Activated CD8-positive, alpha-beta memory T cell treated with anti-CD3 and anti-CD28 coated beads, Interleukin-2, amount 10 ng/mL, durations not matched to agents 7 days and 5 days (primary cell): ENCODE measurements at regions not wholly inside any gene's neighbourhood (a gene's known extent, or its start where the extent isn't known, plus 50 kb on each side); places are given as distances from the start of the nearest gene placed in this dataset.
"Not testable (repeated sequence)": the region's sequence is repeated elsewhere in the genome, so short reads cannot be mapped to it uniquely, and the experiment has no call there.

Experiments used
- ATAC-seq: fragments of 150-1000 bp; cut with Tn5 transposase; one replicate; pipeline ENCODE4 v1.10.0; 2021; ENCODE audit warnings: moderate library complexity
- CTCF ChIA-PET: fragments of 350-600 bp; sonication (Branson Sonifier 250); formaldehyde crosslinking; loops from one replicate; lab custom pipeline; 2021; ENCODE audit warnings: antibody characterized with exemption; lab: Charles Lee
- DNase-seq: peaks from one replicate; pipeline ENCODE4 v3.0.0-alpha.2; 2020
- H3K27ac Mint-ChIP-seq: one replicate; pipeline ENCODE4 v1.8.0; 2021; ENCODE audit warnings: mild to moderate bottlenecking, mixed read lengths
- H3K27me3 Mint-ChIP-seq: one replicate; pipeline ENCODE4 v1.8.0; 2021; ENCODE audit warnings: mixed read lengths
- H3K36me3 Mint-ChIP-seq: one replicate; pipeline ENCODE4 v1.8.0; 2021; ENCODE audit warnings: mild to moderate bottlenecking, mixed read lengths
- H3K4me1 Mint-ChIP-seq: one replicate; pipeline ENCODE4 v1.8.0; 2021; ENCODE audit warnings: mixed read lengths
- H3K4me3 Mint-ChIP-seq: one replicate; pipeline ENCODE4 v1.8.0; 2021; ENCODE audit warnings: mild to moderate bottlenecking, moderate library complexity, mixed read lengths
- H3K9me3 Mint-ChIP-seq: one replicate; pipeline ENCODE4 v1.8.0; 2022; ENCODE audit warnings: low read depth, mixed read lengths

- DNase-seq, result no peak
- no peaks in the 10 kb centered on the region for H3K36me3 Mint-ChIP-seq
- no peak overlapping the region for H3K4me3 Mint-ChIP-seq
- no peaks in the 10 kb centered on the region for H3K9me3 Mint-ChIP-seq
- CTCF ChIA-PET, result no interaction called here
- H3K4me1 Mint-ChIP-seq, result no peaks in the 10 kb centered on the region
- no peak for ATAC-seq
- no peaks in the 10 kb centered on the region for H3K27me3 Mint-ChIP-seq
- no peak overlapping the region for H3K27ac Mint-ChIP-seq
Measured at GRCh38 chr2:186941853-186942252, 92.9 kb upstream of the ZSWIM2 start.

GRCh38 chr2:186940463-186940862 lies 91.5 kb upstream of the ZSWIM2 start:
- Mint-ChIP-seq H3K4me1 (no peaks in the 10 kb centered on the region), H3K27ac (no peak overlapping the region), H3K27me3 (no peaks in the 10 kb centered on the region), H3K9me3 (no peaks in the 10 kb centered on the region), H3K4me3 (no peak overlapping the region), H3K36me3 (no peaks in the 10 kb centered on the region)
- no peak for DNase-seq
- CTCF ChIA-PET, result no interaction called here
- no peak for ATAC-seq

- H3K4me3 Mint-ChIP-seq, result no peak overlapping the region
- no peak for ATAC-seq
- no peaks in the 10 kb centered on the region for H3K36me3 Mint-ChIP-seq
- CTCF ChIA-PET, result no interaction called here
- H3K27ac Mint-ChIP-seq, result no peak overlapping the region
- no peaks in the 10 kb centered on the region for H3K27me3 Mint-ChIP-seq
- H3K4me1 Mint-ChIP-seq, result no peaks in the 10 kb centered on the region
- no peaks in the 10 kb centered on the region for H3K9me3 Mint-ChIP-seq
- DNase-seq, result no peak
Measured at GRCh38 chr2:186934420-186934819, 85.5 kb upstream of the ZSWIM2 start.

GRCh38 chr2:186927867-186928191 lies 78.9 kb upstream of the ZSWIM2 start:
- H3K36me3 Mint-ChIP-seq, result no peaks in the 10 kb centered on the region
- no peak overlapping the region for H3K27ac Mint-ChIP-seq
- ATAC-seq (no peak), DNase-seq (no peak)
- CTCF ChIA-PET, result no interaction called here
- no peaks in the 10 kb centered on the region for H3K4me1 Mint-ChIP-seq
- H3K27me3 Mint-ChIP-seq, result no peaks in the 10 kb centered on the region
- no peak overlapping the region for H3K4me3 Mint-ChIP-seq
- H3K9me3 Mint-ChIP-seq, result no peaks in the 10 kb centered on the region

GRCh38 chr2:186927185-186927866 lies 78.4 kb upstream of the ZSWIM2 start:
- Mint-ChIP-seq H3K27ac (no peak overlapping the region), H3K4me3 (no peak overlapping the region), H3K27me3 (no peaks in the 10 kb centered on the region), H3K9me3 (no peaks in the 10 kb centered on the region), H3K36me3 (no peaks in the 10 kb centered on the region), H3K4me1 (no peaks in the 10 kb centered on the region)
- DNase-seq, result no peak
- CTCF ChIA-PET, result no interaction called here
- ATAC-seq, result no peak

- DNase-seq (no peak), ATAC-seq (no peak)
- Mint-ChIP-seq H3K4me1 (no peaks in the 10 kb centered on the region), H3K27ac (no peak overlapping the region), H3K4me3 (no peak overlapping the region), H3K27me3 (no peaks in the 10 kb centered on the region), H3K9me3 (no peaks in the 10 kb centered on the region), H3K36me3 (no peaks in the 10 kb centered on the region)
- CTCF ChIA-PET, result interaction anchor here (0.8 kb wide), 1 partner anchor 787 kb away, joined by 3 read pairs; no protein-coding TSS in a partner anchor
Measured at GRCh38 chr2:186925514-186925913, 76.5 kb upstream of the ZSWIM2 start.

GRCh38 chr2:186922316-186922715 lies 73.3 kb upstream of the ZSWIM2 start:
- H3K9me3 Mint-ChIP-seq, H3K4me3 Mint-ChIP-seq, H3K4me1 Mint-ChIP-seq, DNase-seq, H3K27ac Mint-ChIP-seq, H3K27me3 Mint-ChIP-seq, CTCF ChIA-PET, H3K36me3 Mint-ChIP-seq, ATAC-seq: not testable (repeated sequence)

- Mint-ChIP-seq H3K36me3 (no peaks in the 10 kb centered on the region), H3K27me3 (no peaks in the 10 kb centered on the region), H3K4me3 (no peak overlapping the region), H3K4me1 (no peaks in the 10 kb centered on the region), H3K27ac (no peak overlapping the region), H3K9me3 (no peaks in the 10 kb centered on the region)
- DNase-seq, result no peak
- CTCF ChIA-PET, result no interaction called here
- ATAC-seq, result no peak
Measured at GRCh38 chr2:186919296-186919695, 70.3 kb upstream of the ZSWIM2 start.

GRCh38 chr2:186918495-186918894 lies 69.5 kb upstream of the ZSWIM2 start:
- CTCF ChIA-PET, result no interaction called here
- Mint-ChIP-seq H3K4me1 (no peaks in the 10 kb centered on the region), H3K36me3 (no peaks in the 10 kb centered on the region), H3K27me3 (no peaks in the 10 kb centered on the region), H3K9me3 (no peaks in the 10 kb centered on the region), H3K4me3 (no peak overlapping the region), H3K27ac (no peak overlapping the region)
- ATAC-seq (no peak), DNase-seq (no peak)

- Mint-ChIP-seq H3K27ac (no peak overlapping the region), H3K27me3 (no peaks in the 10 kb centered on the region), H3K36me3 (no peaks in the 10 kb centered on the region), H3K9me3 (no peaks in the 10 kb centered on the region), H3K4me3 (no peak overlapping the region), H3K4me1 (no peaks in the 10 kb centered on the region)
- CTCF ChIA-PET, result no interaction called here
- DNase-seq (no peak), ATAC-seq (no peak)
Measured at GRCh38 chr2:186917866-186918265, 68.9 kb upstream of the ZSWIM2 start.

GRCh38 chr2:186913870-186914269 lies 64.9 kb upstream of the ZSWIM2 start:
- no peak overlapping the region for H3K27ac Mint-ChIP-seq
- no peak overlapping the region for H3K4me3 Mint-ChIP-seq
- DNase-seq (no peak), ATAC-seq (no peak)
- no peaks in the 10 kb centered on the region for H3K9me3 Mint-ChIP-seq
- no peaks in the 10 kb centered on the region for H3K36me3 Mint-ChIP-seq
- CTCF ChIA-PET, result no interaction called here
- H3K4me1 Mint-ChIP-seq, result no peaks in the 10 kb centered on the region
- H3K27me3 Mint-ChIP-seq, result no peaks in the 10 kb centered on the region

- CTCF ChIA-PET, result no interaction called here
- no peaks in the 10 kb centered on the region for H3K36me3 Mint-ChIP-seq
- no peaks in the 10 kb centered on the region for H3K27me3 Mint-ChIP-seq
- no peaks in the 10 kb centered on the region for H3K9me3 Mint-ChIP-seq
- H3K27ac Mint-ChIP-seq, result no peak overlapping the region
- no peak overlapping the region for H3K4me3 Mint-ChIP-seq
- H3K4me1 Mint-ChIP-seq, result no peaks in the 10 kb centered on the region
- ATAC-seq (no peak), DNase-seq (no peak)
Measured at GRCh38 chr2:186912979-186913378, 64.0 kb upstream of the ZSWIM2 start.

GRCh38 chr2:186911551-186912085 lies 62.6 kb upstream of the ZSWIM2 start:
- no peaks in the 10 kb centered on the region for H3K27me3 Mint-ChIP-seq
- ATAC-seq, result no peak
- no peaks in the 10 kb centered on the region for H3K9me3 Mint-ChIP-seq
- H3K4me3 Mint-ChIP-seq, result no peak overlapping the region
- DNase-seq, result no peak
- no peaks in the 10 kb centered on the region for H3K4me1 Mint-ChIP-seq
- H3K27ac Mint-ChIP-seq, result no peak overlapping the region
- CTCF ChIA-PET, result no interaction called here
- H3K36me3 Mint-ChIP-seq, result no peaks in the 10 kb centered on the region

- Mint-ChIP-seq H3K27me3 (no peaks in the 10 kb centered on the region), H3K4me3 (no peak overlapping the region), H3K9me3 (no peaks in the 10 kb centered on the region), H3K36me3 (no peaks in the 10 kb centered on the region), H3K27ac (no peak overlapping the region), H3K4me1 (no peaks in the 10 kb centered on the region)
- DNase-seq (no peak), ATAC-seq (no peak)
- CTCF ChIA-PET, result interaction anchor here (1.4 kb wide), 1 partner anchor 10 kb away, joined by 3 read pairs; no protein-coding TSS in a partner anchor
Measured at GRCh38 chr2:186910996-186911395, 62.0 kb upstream of the ZSWIM2 start.
